Mesenchymal stem cell (in vitro differentiated cells and primary cell): ENCODE measurements at regions not wholly inside any gene's neighbourhood (a gene's known extent, or its start where the extent isn't known, plus 50 kb on each side); places are given as distances from the start of the nearest gene placed in this dataset.

Source experiments
- DNase-seq: peaks from one replicate; pipeline ENCODE4 v3.0.0-alpha.2; 2013
- H2AFZ ChIP-seq: one replicate; pipeline ENCODE4 v1.6.1; 2013; ENCODE audit warnings: low read depth, mild to moderate bottlenecking, control low read depth, inconsistent platforms, low read length, moderate library complexity
- H2AK5ac ChIP-seq: 2 replicates; pipeline ENCODE4 v1.6.1; 2013; ENCODE audit warnings: low read length, moderate library complexity, mild to moderate bottlenecking, inconsistent platforms; ENCODE audit not compliant: severe bottlenecking
- H2BK120ac ChIP-seq: one replicate; pipeline ENCODE4 v1.6.1; 2013; ENCODE audit warnings: low read depth, mild to moderate bottlenecking, inconsistent platforms, low read length, moderate library complexity
- H2BK12ac ChIP-seq, 2 experiments: one replicate each; pipeline ENCODE4 v1.6.1; 2013; ENCODE audit warnings: inconsistent platforms in 2 of 2, low read length in 2 of 2, mild to moderate bottlenecking in 2 of 2, moderate library complexity in 2 of 2, control low read depth in 1 of 2
- H2BK15ac ChIP-seq: one replicate; pipeline ENCODE4 v1.6.1; 2013; ENCODE audit warnings: mild to moderate bottlenecking, low read depth, inconsistent platforms; ENCODE audit not compliant: poor library complexity, severe bottlenecking
- H2BK5ac ChIP-seq: 2 replicates; pipeline ENCODE4 v1.6.1; 2013; ENCODE audit warnings: low read depth, mild to moderate bottlenecking, low read length, control low read depth, inconsistent platforms; ENCODE audit not compliant: poor library complexity, severe bottlenecking
- H3K14ac ChIP-seq, 2 experiments: one replicate each; pipeline ENCODE4 v1.6.1; 2013; ENCODE audit warnings: inconsistent platforms in 2 of 2, low read length in 2 of 2, control low read depth in 1 of 2, mild to moderate bottlenecking in 1 of 2, moderate library complexity in 1 of 2
- H3K18ac ChIP-seq, 2 experiments: one replicate each; pipeline ENCODE4 v1.6.1; 2013; ENCODE audit warnings: inconsistent platforms in 2 of 2, low read length in 2 of 2, control low read depth in 1 of 2, low read depth in 1 of 2, mild to moderate bottlenecking in 1 of 2
- H3K23ac ChIP-seq, 2 experiments: one replicate each; pipeline ENCODE4 v1.6.1; 2013; ENCODE audit warnings: inconsistent platforms in 2 of 2, low read length in 2 of 2, mild to moderate bottlenecking in 2 of 2, moderate library complexity in 2 of 2, control low read depth in 1 of 2
- H3K27ac ChIP-seq: 2 replicates; pipeline ENCODE4 v1.5.1; 2013; ENCODE audit warnings: mild to moderate bottlenecking, moderate library complexity, low read length, control low read depth, inconsistent platforms; ENCODE audit not compliant: poor library complexity, severe bottlenecking
- H3K27me3 ChIP-seq, 2 experiments: 2 replicates each; pipeline versions ENCODE4 v1.6.1 to v1.7.0; 2013; ENCODE audit warnings: low read length in 2 of 2, mild to moderate bottlenecking in 2 of 2, moderate library complexity in 2 of 2, control low read depth in 1 of 2, inconsistent platforms in 1 of 2; ENCODE audit not compliant: control insufficient read depth in 1 of 2, insufficient read depth in 1 of 2
- H3K36me3 ChIP-seq, 2 experiments: 2 replicates each; pipeline versions ENCODE4 v1.6.1 to v1.7.0; 2013; ENCODE audit warnings: low read length in 2 of 2, control low read depth in 1 of 2, inconsistent platforms in 1 of 2, low read depth in 1 of 2, mild to moderate bottlenecking in 1 of 2; ENCODE audit not compliant: insufficient read depth in 2 of 2, control insufficient read depth in 1 of 2
- H3K4ac ChIP-seq, 2 experiments: one replicate each; pipeline ENCODE4 v1.6.1; 2013; ENCODE audit warnings: inconsistent platforms in 2 of 2, low read length in 2 of 2, mild to moderate bottlenecking in 2 of 2, moderate library complexity in 2 of 2, control low read depth in 1 of 2, low read depth in 1 of 2
- H3K4me1 ChIP-seq: 2 replicates; pipeline ENCODE4 v1.6.1; 2013; ENCODE audit warnings: low read depth, low read length, control low read depth; ENCODE audit not compliant: control insufficient read depth, insufficient read depth
- H3K4me2 ChIP-seq: 2 replicates; pipeline ENCODE4 v1.6.1; 2013; ENCODE audit warnings: low read length, mild to moderate bottlenecking, inconsistent platforms; ENCODE audit not compliant: poor library complexity, severe bottlenecking
- H3K4me3 ChIP-seq, 2 experiments: 2 replicates each; pipeline versions ENCODE4 v1.5.1 to v1.7.0; 2013; ENCODE audit warnings: low read length in 2 of 2, mild to moderate bottlenecking in 2 of 2, control low read depth in 1 of 2, low read depth in 1 of 2; ENCODE audit not compliant: insufficient read depth in 1 of 2
- H3K79me1 ChIP-seq: replicated peaks from 2 replicates; pipeline ENCODE4 v1.6.1; 2013; ENCODE audit warnings: mild to moderate bottlenecking, control low read depth, low read length, inconsistent platforms; ENCODE audit not compliant: poor library complexity, severe bottlenecking
- H3K9ac ChIP-seq: 2 replicates; pipeline ENCODE4 v1.7.0; 2013; ENCODE audit warnings: mild to moderate bottlenecking, low read length, moderate library complexity
- H3K9me3 ChIP-seq: 2 replicates; pipeline ENCODE4 v1.7.0; 2013; ENCODE audit warnings: mild to moderate bottlenecking, low read length; ENCODE audit not compliant: control insufficient read depth
- H4K8ac ChIP-seq: one replicate; pipeline ENCODE4 v1.6.1; 2013; ENCODE audit warnings: inconsistent platforms, mild to moderate bottlenecking, low read length, moderate library complexity
- H4K91ac ChIP-seq: one replicate; pipeline ENCODE4 v1.6.1; 2013; ENCODE audit warnings: mild to moderate bottlenecking, low read length, inconsistent platforms
- WGBS: methylation state at CpG from one replicate; pipeline ENCODE4 v1.1.7; 2013; ENCODE audit warnings: mixed read lengths; 5-methylcytosine and 5-hydroxymethylcytosine counted together

- no peak overlapping the region for H2BK120ac ChIP-seq
Observed at GRCh38 chr4:170748975-170749374, 659.2 kb upstream of the AADAT start.

GRCh38 chr4:170743633-170744032 is 653.9 kb upstream of the AADAT start:
- DNase-seq, result no peak
- H3K79me1 ChIP-seq, result no peaks in the 10 kb centered on the region
- H2AFZ ChIP-seq, result no peak overlapping the region
- no peak overlapping the region for H2BK12ac ChIP-seq
- no peak overlapping the region for H2BK120ac ChIP-seq
- no peak overlapping the region for H4K8ac ChIP-seq
- WGBS, result 92% methylated on average over 13 of the region's 13 CpGs
- H3K9me3 ChIP-seq, result no peaks in the 10 kb centered on the region
- no peak overlapping the region for H2BK15ac ChIP-seq
- H3K27ac ChIP-seq, result no peak overlapping the region
- H4K91ac ChIP-seq, result no peak overlapping the region
- no peak overlapping the region for H2AK5ac ChIP-seq
- H3K23ac ChIP-seq, result no peak overlapping the region
- H3K36me3 ChIP-seq, result no peaks in the 10 kb centered on the region
- H3K27me3 ChIP-seq, result no peaks in the 10 kb centered on the region
- H3K4me2 ChIP-seq, result no peak overlapping the region
- no peak overlapping the region for H3K4me3 ChIP-seq
- no peak overlapping the region for H2BK5ac ChIP-seq
- no peaks in the 10 kb centered on the region for H3K4me1 ChIP-seq
- no peak overlapping the region for H3K14ac ChIP-seq
- H3K4ac ChIP-seq, result no peak overlapping the region
- H3K18ac ChIP-seq, result no peak overlapping the region
- H3K9ac ChIP-seq, result no peak overlapping the region

More at GRCh38 chr4:170748975-170749374, 659.2 kb upstream of the AADAT start:
- no peak overlapping the region for H3K4me2 ChIP-seq
- H3K9ac ChIP-seq, result no peak overlapping the region
- H3K27me3 ChIP-seq, result no peaks in the 10 kb centered on the region
- 45% methylated on average over 1 of the region's 2 CpGs for WGBS
- H2AK5ac ChIP-seq, result no peak overlapping the region
- no peak overlapping the region for H3K4me3 ChIP-seq
- DNase-seq, result no peak
- H4K8ac ChIP-seq, result no peak overlapping the region
- H2BK15ac ChIP-seq, result no peak overlapping the region
- H3K4ac ChIP-seq, result no peak overlapping the region
- no peak overlapping the region for H4K91ac ChIP-seq
- no peaks in the 10 kb centered on the region for H3K4me1 ChIP-seq
- no peak overlapping the region for H2BK12ac ChIP-seq
- H2AFZ ChIP-seq, result no peak overlapping the region
- H3K27ac ChIP-seq, result no peak overlapping the region
- no peak overlapping the region for H3K14ac ChIP-seq
- H3K9me3 ChIP-seq, result peaks cover 3% of the 10 kb centered on the region
- no peak overlapping the region for H2BK5ac ChIP-seq
- H3K18ac ChIP-seq, result no peak overlapping the region
- H3K23ac ChIP-seq, result no peak overlapping the region
- no peaks in the 10 kb centered on the region for H3K36me3 ChIP-seq
- H3K79me1 ChIP-seq, result no peaks in the 10 kb centered on the region

GRCh38 chr4:170741856-170742255 is 652.1 kb upstream of the AADAT start:
- Histone ChIP-seq H3K9me3 (no peaks in the 10 kb centered on the region), H3K79me1 (no peaks in the 10 kb centered on the region), H2BK5ac (no peak overlapping the region), H3K36me3 (no peaks in the 10 kb centered on the region), H4K91ac (no peak overlapping the region), H3K23ac (no peak overlapping the region), H2AFZ (no peak overlapping the region), H3K4me3 (no peak overlapping the region), H2BK120ac (no peak overlapping the region), H2AK5ac (no peak overlapping the region), H3K14ac (no peak overlapping the region), H3K9ac (no peak overlapping the region), H3K4me2 (no peak overlapping the region), H3K4ac (no peak overlapping the region), H3K27ac (no peak overlapping the region), H3K4me1 (no peaks in the 10 kb centered on the region), H3K27me3 (no peaks in the 10 kb centered on the region), H4K8ac (no peak overlapping the region), H3K18ac (no peak overlapping the region), H2BK15ac (no peak overlapping the region), H2BK12ac (no peak overlapping the region)
- 90% methylated on average over 4 of the region's 4 CpGs for WGBS
- DNase-seq, result no peak

GRCh38 chr4:170736710-170737109 is 647.0 kb upstream of the AADAT start:
- no peak overlapping the region for H3K9ac ChIP-seq
- no peak overlapping the region for H4K91ac ChIP-seq
- H2AFZ ChIP-seq, result no peak overlapping the region
- no peak overlapping the region for H2BK120ac ChIP-seq
- H3K27me3 ChIP-seq, result no peaks in the 10 kb centered on the region
- H3K14ac ChIP-seq, result no peak overlapping the region
- H2BK5ac ChIP-seq, result no peak overlapping the region
- H3K4ac ChIP-seq, result no peak overlapping the region
- H3K9me3 ChIP-seq, result no peaks in the 10 kb centered on the region
- no peak overlapping the region for H3K4me3 ChIP-seq
- H3K4me1 ChIP-seq, result no peaks in the 10 kb centered on the region
- no peaks in the 10 kb centered on the region for H3K79me1 ChIP-seq
- no peak overlapping the region for H2AK5ac ChIP-seq
- H3K27ac ChIP-seq, result no peak overlapping the region
- H3K36me3 ChIP-seq, result no peaks in the 10 kb centered on the region
- H3K4me2 ChIP-seq, result no peak overlapping the region
- no peak overlapping the region for H3K18ac ChIP-seq
- DNase-seq, result no peak
- H2BK15ac ChIP-seq, result no peak overlapping the region
- no peak overlapping the region for H4K8ac ChIP-seq
- no peak overlapping the region for H3K23ac ChIP-seq
- no peak overlapping the region for H2BK12ac ChIP-seq
